GM19035 (cell line): ENCODE measurements at regions not wholly inside any gene's neighbourhood (a gene's known extent, or its start where the extent isn't known, plus 50 kb on each side); places are given as distances from the start of the nearest gene placed in this dataset.

Experiments
- ATAC-seq: cut with Tn5 transposase; IDR thresholded peaks from one replicate; pipeline ENCODE4 v1.9.1; 2021; ENCODE audit not compliant: unreplicated experiment

DNA sequence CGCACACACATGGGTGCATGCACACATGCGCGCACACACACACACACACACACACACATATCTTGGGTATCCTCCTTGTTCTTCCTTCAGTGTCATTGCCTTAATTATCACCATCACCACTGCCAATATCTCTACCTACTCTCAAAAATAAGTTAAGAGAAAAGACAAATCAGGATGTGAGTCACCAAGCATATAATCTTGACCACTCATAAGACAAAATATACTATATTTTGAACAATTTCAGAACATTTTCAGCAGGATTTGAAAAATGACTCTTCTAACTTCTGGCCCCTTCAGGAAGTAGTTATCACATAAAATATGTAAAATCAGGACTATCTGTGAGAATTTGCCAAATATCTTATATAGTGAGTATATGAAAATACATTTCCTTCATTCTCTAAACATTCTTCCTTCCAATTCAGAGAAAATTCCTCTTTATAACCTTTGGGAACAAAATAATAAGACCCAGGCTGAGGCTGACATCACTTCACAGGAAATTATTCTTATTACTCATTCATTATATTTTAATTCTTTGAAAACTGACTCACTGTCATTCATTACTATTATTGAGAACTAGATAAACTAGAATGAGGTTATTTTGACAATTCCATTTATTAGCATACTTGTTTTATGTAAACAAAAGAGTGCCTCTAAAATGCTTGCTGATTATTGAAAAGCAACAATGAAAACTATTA, 772.0 kb upstream of the ACO1 start:
- ATAC-seq: no peak

DNA sequence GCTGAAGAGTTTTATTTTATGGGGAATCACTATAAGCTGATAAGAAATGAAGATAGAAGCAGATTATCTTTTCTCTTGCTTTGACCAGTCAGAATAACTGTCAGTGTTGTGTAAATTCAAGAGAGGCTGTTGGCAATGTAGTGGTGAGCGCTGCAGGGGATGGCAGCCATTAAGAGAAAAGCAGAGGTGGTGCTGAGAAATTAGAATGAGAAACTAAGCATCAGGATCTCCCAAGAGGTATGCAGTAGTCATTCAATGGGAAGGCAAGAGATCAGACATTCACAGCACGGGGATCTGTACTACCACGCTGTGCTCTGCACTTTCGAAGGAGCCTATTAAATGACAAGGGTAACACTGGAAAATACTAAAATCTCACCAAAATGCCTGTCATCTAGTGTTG, 768.5 kb upstream of the ACO1 start:
- ATAC-seq: no peak

DNA sequence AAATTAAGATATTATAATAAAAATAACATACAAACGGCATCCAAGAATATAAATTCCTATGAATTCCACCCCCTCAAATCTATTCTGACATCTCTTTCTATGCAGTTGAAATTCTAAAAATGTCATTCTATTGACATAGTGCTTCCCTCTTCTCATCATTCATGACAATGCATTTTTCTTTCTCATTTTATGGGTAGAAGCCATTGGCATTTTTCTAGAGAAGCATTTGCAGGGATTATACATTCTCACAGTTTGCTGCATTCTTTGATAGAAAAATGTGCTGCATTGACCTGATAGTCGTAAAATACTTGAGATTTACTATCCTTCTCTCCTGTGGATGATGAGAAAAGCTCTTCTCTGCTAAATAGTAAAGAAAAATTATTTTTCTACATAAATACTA, 760.9 kb upstream of the ACO1 start:
- no peak for ATAC-seq

DNA sequence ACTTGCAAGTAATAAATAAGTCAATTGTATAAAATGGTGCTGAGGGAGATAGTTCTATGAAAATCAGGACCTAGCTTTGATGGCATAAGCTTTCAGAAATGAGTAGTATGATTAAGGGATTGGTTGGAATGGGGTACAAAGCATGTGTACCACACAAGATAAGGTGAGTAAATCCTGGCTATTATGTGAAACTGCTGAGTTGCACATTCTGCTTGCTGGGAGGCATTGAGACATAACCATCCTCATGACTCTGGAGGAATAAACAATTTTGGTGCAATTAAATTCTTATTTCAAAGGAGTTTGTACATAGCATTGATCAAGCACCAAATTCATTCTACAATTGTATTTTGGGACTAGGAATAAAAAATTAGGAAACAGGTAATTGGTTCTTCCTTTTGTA, 755.2 kb upstream of the ACO1 start:
- no peak for ATAC-seq

DNA sequence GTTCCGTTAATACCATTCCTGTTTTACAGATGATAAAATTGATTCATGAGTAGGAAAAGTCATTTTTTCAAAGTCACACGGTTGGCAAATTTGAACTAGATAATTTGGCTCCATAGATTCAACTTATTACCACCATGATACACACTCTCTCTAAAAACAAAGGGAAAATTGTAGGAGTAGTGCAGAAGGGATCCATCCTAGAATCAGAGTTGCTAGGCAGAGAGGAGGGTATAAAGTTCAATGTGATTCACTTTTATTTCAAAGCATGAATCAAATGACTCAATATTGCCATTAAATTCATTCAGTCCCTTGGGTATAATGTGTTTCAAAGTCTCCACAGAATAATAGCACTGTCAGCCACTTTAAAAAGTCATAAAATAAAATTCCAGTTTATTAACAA, 747.2 kb upstream of the ACO1 start:
- ATAC-seq: no peak

DNA sequence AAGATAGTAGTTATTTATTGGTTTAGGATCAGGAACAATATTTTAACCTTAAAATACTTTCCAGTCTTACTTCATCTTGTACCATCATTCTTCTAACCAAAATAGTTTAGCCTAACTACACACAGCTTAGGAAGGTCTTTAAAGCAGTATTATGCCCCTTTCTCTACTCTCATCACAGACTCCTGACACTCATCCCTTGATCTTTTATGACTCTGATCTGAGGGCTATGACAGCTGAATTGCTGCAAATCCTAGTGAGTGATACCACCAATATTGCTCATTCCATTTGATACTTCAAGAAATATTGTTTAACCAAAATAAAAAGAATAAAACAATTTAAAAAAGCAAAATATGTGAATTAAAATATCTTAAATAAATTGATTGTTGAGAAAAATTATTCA, 746.6 kb upstream of the ACO1 start:
- ATAC-seq: no peak

DNA sequence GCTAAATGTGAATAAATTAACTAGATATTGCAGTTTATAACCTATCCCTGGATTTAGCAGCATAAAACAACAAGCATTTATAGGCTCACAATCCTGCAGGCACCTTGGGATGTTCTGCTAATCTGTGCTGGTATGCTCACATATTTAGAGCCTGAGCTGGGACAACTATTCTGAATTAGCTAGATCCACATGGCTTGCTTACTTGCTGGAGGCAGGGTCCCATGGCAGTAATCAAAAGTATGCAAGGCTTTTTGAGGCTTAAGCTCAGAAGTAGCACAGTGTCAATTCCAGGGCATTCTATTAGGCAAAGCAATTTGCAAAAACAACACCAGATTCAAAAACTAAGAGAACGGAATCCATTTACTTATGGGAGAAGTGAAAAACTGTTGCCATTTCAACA, 745.0 kb upstream of the ACO1 start:
- no peak for ATAC-seq

DNA sequence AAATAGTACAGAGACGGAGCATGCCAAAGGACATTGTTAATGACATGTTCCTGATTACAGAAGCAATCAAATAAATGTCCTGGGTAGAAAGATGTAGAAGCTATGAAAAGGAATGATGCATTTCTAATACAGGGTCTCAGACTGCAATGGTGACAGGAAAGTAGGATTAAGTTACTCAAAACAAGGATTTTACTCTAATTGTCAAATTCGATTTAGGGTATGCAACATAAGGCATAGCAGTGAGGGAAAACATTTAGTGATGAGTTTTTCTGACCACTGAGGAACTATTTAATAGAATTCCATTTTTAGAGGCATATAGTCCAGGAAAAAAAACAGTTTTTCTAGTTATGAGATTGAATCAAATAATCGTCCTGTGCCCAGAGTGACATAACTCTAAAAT, 715.1 kb upstream of the ACO1 start:
- ATAC-seq: no peak

DNA sequence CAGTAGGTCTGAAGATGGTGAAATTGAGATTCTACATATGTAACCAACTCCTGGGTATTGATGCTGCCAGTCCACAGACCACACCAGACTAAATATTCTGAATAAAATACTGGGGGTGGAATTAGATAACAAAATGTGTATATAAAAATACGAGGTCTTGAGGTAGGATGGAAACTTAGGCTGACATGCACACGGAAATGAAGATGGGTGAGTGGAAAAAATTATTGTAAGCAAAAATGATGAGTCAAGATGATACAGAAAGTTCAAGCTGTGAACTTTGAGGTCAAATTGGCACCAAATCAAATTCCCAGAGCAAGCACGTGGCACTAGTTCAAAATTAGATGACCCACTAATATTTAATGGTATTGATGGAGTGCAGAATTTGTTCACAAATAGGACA, 713.4 kb upstream of the ACO1 start:
- no peak for ATAC-seq

DNA sequence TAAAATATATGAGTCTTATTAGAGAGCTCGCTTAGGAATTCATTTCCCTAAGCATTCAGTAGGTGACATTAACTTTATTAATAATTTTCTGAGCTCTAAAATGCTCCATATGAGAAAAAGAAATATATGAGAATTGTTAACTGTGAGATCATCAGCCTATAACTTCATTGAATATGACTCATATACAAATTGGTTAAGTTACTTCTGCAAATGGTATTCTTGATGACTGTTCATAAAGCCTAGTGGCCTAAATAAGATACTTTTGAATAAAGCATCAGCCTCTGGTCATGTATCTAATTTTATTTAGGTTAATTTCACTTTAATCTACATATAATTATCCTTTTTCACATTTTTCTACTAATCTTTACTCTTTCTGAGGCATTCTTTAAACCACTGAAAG, 710.2 kb upstream of the ACO1 start:
- no peak for ATAC-seq

DNA sequence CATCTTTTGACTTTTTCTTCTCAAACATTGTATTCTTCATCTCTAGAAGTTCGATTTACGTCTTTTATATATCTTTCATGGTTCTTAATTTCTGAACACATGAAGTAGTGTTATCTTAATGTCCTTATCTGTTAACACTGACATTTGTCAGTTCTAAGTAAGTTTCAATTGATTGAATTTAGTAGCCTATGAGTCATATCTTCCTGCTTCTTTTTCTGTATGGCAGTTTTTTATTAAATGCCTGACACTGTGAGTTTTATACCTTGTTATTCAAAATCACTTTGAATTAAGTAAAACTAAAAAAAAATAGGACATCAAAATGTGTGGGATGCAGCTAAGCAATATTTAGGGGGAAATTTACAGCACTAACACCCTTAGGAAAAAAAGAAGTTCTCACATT, 707.0 kb upstream of the ACO1 start:
- ATAC-seq: no peak

DNA sequence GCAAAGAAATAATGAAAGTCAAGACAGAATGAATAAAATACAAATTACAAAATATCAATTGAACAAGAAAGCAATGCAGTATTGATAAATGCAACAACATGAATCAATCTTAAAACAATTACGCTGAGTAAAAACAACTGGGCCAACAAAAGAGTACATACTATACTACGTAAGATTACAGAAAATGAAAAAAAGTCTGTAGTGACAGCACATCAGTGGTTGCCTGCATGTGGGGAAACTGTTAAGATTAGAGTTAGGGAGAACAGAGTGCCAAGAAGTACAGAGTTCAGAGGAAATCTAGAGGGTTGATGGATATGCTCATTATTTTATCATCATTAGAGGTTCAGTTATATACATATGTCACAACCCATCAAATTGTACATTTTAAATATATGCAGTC, 706.6 kb upstream of the ACO1 start:
- no peak for ATAC-seq

DNA sequence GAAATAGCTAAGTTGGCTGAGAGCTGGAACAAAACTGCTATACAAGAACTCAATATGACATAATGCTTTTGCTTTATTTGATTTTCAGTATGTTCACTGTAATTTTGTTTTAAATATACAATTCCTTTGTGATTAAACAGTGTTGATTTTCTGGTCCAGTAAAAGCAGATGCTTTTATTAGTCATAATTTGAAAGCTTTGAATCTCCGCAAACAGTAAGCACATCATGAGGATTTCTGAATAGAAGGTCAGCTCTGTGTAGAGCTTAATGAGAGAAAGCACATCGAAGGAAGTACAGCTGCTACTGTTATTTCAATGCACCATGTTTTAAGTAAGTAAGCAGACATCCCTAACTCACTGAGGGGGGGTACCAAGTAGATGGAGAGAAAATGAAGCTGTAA, 701.3 kb upstream of the ACO1 start:
- no peak for ATAC-seq

DNA sequence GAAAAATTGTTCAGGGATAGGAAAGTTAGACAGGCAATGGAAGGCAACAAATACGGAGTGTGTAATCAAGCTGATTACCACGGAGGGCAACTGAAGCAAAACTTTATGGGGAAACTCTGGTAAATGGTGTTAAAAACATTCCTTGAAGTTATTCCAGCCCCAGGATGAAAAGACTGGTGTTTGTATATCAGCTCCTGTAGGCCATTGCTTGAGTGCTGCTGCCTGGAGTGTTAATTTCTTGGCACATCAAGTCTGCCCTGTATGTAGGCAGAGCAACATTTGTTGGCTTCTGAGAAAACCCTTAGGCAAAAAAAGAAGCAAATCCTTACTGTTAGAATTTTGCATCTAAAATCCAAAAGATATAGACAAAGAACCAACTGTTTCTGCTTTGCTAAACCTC, 686.5 kb upstream of the ACO1 start:
- ATAC-seq: no peak

DNA sequence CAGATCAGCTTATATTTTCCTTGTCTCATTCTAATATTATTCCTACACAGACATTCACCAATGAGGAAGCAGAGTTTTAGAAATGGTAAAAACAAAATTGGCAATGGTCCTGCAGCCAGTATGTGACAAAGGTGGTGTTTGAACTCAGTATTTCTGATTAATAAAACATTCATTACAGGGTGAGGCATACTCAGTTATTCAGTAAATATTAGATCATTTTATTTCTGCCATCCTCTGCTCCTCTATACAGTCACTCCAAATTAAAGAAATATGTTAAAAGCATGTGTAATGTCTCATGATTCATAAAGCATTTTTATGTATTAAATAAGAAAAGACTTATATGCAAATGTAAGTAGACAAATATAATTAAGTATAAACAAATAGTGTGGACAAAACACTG, 684.6 kb upstream of the ACO1 start:
- no peak for ATAC-seq

DNA sequence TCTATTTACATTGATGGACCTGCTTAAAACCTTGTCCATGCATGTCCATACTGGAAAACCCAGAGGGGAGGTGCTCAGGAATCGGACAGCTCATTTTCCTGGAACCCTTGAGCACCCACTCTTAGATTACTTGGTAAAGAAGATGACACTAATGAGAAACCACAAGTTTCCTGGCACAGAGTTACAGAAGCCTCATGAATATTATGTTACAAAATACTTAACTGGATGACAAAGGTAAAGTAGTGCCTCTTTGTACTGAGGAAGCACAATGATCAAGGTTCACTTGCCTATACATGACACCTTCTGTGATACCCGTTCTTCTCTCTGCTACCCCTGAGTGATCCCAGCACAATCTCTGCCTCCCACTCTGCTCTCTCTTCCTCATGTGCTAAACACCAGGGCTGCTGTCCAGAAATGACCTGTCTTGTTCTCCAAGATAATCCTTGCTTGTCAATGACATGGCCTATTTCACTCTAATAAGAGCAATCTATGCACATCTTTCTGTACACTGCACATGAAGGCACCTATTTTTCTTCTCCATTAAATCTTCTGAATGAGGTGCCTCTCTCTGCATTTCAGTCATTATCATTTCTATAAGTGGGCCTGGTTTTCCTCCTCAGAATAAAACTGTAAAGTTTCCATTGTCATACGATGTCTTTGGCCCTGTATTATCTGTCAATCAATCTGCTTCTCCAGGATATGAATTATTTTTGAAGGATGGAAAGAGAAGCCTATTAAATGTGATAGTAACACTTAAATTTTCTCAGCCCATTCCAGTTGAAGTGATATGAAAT, 684.0 kb upstream of the ACO1 start:
- no peak for ATAC-seq

DNA sequence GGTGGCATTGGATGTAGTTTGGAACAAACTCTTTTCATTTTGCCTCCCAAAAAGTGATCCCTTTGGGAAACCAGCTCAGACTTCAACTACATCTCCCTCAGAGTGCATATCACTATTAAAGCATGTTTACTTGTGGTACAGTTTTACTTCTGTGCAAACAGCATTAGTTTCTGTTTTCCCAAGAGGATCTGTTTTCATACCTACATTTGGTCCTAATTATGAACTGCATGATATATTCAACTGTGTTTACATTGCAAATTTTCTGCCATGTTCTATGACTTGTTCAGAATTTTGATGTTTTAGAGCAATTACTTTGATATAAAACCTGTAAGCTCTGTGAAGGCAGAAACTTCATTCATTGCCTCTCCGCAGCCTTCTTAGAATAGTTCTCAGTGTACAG, 681.5 kb upstream of the ACO1 start:
- no peak for ATAC-seq

DNA sequence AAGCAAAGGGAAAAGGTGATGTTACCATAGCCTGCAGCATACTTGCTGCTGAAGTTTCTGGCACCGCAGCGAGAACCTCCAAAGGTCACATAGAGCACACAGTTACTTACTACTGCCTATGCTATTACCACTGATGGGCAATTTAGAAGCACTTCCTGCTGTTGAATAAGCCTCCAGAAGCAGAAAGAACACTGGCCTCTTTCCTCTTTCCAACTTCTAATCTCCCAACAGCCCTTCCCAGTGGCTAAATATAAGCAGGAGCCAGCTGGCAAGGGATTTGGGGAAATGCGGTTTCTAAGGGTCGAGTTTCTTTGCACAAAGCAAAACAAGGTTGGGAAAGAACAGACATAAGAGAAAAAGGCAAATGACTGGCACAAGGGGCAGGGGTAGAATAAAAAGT, 669.2 kb upstream of the ACO1 start:
- no peak for ATAC-seq

DNA sequence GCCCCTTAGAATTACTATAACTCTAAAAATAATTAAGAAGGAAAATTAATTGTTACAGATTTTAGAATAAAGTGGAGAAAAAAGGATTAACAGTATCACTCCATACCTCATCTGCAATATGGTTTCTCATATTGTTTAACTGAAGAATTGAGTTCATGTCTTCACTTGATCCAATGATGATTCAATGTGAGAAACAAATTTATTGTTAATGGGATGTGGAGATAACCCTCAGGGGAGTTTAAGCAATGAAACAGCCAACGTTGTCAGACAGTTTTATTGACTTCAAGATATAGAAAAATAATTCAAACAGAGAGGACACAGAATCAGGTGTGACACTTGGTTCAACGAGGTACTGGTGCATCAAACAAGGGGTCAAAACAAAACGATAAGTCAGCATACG, 665.2 kb upstream of the ACO1 start:
- no peak for ATAC-seq

DNA sequence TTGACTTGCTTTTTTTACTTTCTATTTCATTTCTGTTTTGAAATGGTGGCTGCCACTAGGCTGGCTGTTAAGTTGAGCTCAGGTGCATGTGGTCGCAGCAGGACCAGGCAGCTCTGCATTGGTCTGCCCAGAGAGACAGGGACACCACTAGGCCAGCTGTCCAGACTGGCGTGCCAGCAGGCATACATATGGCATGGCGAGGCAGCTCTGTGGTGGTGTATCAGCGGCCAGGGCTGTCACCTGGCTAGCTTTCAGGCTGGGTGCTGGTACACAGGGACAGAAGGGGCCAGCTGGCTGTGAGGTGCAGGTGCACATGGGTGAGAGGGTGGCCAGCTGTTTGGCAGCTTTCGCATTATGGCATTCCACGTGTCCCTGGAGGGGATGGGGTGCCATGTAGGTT, 654.0 kb upstream of the ACO1 start:
- ATAC-seq: no peak

DNA sequence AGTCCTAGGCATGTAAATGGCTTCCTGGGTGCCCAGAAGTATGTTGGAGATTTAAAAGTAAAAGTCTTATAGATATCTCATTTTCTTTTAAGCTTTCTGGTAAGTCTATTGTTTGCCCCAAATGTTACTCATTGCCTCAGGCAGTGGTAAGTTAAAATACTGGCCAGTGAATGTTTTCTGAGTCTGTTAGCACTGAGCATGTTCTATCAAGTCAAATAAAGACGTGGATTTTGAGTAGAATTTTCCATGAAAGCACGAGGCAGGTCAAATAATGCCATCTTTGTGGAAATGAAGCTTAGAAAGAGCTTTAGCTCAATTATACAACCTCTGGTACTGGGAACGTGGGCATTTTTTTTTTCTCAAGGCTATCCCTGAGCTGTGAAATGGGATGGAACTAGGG, 651.3 kb upstream of the ACO1 start:
- ATAC-seq: no peak

DNA sequence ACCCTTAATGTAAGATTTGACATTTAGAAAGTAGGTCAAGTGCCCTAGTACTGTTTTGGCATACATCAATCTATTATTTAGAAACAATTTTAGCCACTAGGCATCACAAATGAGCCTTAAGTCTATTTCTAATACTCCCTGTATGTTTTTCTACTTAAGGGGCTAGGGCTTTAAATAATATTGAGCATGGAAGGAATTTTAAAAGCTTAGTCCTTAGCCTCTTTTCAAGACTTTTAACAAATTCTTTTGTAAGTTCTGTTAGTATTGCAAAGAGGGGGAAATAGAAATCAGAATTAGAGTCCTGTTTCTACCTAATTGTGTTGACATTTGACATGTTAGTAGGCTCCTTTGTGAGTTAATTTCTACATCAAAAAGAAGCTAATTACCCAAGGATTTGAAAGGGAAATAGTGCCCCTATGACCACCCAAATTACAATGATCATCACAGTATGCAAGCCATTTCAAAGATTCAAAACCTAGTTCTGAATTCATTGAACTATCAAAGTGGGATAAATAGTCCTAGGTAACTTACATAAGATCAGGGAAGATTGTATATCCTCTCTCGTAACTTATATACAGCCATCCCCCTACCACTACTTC, 647.8 kb upstream of the ACO1 start:
- no peak for ATAC-seq

DNA sequence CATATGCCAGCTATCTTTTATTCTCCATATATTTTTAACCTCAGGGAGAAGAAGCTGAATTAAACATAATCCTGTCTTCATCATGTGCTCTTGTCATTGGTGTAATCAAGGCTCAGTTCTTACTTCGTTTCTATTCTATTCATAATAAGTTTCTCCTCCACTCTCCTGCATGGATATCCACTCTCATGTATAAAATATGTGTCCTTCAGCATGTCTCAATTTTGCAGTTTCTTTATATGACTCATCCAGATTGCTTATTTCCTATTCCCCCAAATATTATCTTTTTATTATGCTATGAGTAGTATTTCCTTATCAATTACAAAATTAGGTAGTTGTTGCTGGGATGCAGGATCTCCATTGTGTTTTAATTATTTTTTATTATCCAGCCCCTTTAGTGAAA, 643.7 kb upstream of the ACO1 start:
- no peak for ATAC-seq
